GM12878 (cell line): ENCODE measurements at regions not wholly inside any gene's neighbourhood (a gene's known extent, or its start where the extent isn't known, plus 50 kb on each side); places are given as distances from the start of the nearest gene placed in this dataset.
"Not testable (repeated sequence)": the region's sequence is repeated elsewhere in the genome, so short reads cannot be mapped to it uniquely, and the experiment has no call there.

Source experiments
- ATAC-seq: fragments of 200-7000 bp; cut with Tn5 transposase; 3 replicates; pipeline ENCODE4 v1.9.1; 2020; ENCODE audit warnings: mild to moderate bottlenecking, moderate library complexity
- BruUV-seq: library from RNA; stranded (reverse); fragments of 400-500 nt; replicated peaks from 2 replicates; lab custom pipeline; 2021; lab: Mats Ljungman, UMichigan
- CTCF ChIA-PET: fragments of 300-600 bp; sonication (Branson Sonifier 250); formaldehyde crosslinking; extraction: SDS; loops from one replicate; lab custom pipeline; 2021; ENCODE audit warnings: inconsistent platforms; lab: Yijun Ruan, JAX
- POLR2A ChIA-PET: fragments of 350-600 bp; formaldehyde crosslinking; extraction: SDS; loops from one replicate; lab custom pipeline; 2021; ENCODE audit warnings: inconsistent platforms; lab: Charles Lee
- RAD21 ChIA-PET: fragments of 300-600 bp; sonication (Branson Sonifier 250); formaldehyde crosslinking; loops from one replicate; lab custom pipeline; 2023; ENCODE audit warnings: antibody characterized with exemption; ENCODE audit not compliant: unreplicated experiment; lab: Charles Lee
- SMC1A ChIA-PET: fragments of 300-600 bp; sonication (Branson Sonifier 250); formaldehyde crosslinking; loops from one replicate; lab custom pipeline; 2023; ENCODE audit not compliant: unreplicated experiment, uncharacterized antibody; lab: Charles Lee
- DNase-seq: peaks from one replicate; pipeline ENCODE4 v3.0.0-alpha.2; 2011; ENCODE audit warnings: low read depth, low spot score
- FAIRE-seq: peaks from 3 replicates; lab custom pipeline; 2011; peaks lifted over from hg19 to GRCh38; lab: Jason Lieb, UNC
- H2AFZ ChIP-seq: 2 replicates; pipeline ENCODE4 v1.6.0; 2011; ENCODE audit warnings: low read depth, low read length, control low read depth; ENCODE audit not compliant: control insufficient read depth
- H3K27ac ChIP-seq: 2 replicates; pipeline ENCODE4 v1.5.1; 2011; ENCODE audit warnings: control low read depth; ENCODE audit not compliant: control insufficient read depth, insufficient read depth
- H3K27me3 ChIP-seq, 2 experiments: replicated peaks in 1 of 2; 2 replicates each; pipeline versions ENCODE4 v1.6.0 to v1.6.1; 2011; ENCODE audit warnings: low read length in 1 of 2; ENCODE audit not compliant: control insufficient read depth in 2 of 2, insufficient read depth in 2 of 2
- H3K36me3 ChIP-seq, 2 experiments: 2 replicates each; pipeline ENCODE4 v1.5.1; 2011; ENCODE audit warnings: low read length in 1 of 2; ENCODE audit not compliant: control insufficient read depth in 2 of 2, insufficient read depth in 2 of 2
- H3K4me1 ChIP-seq: 2 replicates; pipeline ENCODE4 v1.6.1; 2011; ENCODE audit warnings: mild to moderate bottlenecking, low read length, moderate library complexity, mixed read lengths; ENCODE audit not compliant: control insufficient read depth, insufficient read depth
- H3K4me2 ChIP-seq: 2 replicates; pipeline ENCODE4 v1.6.0; 2011; ENCODE audit warnings: control low read depth; ENCODE audit not compliant: control insufficient read depth, insufficient read depth
- H3K4me3 ChIP-seq: fragments of 200-600 bp; sonication (generic); 2 replicates; pipeline ENCODE4 v1.5.1; 2016
- H3K79me2 ChIP-seq: 2 replicates; pipeline ENCODE4 v1.6.0; 2011; ENCODE audit warnings: low read length; ENCODE audit not compliant: control insufficient read depth, insufficient read depth
- H3K9ac ChIP-seq: 2 replicates; pipeline ENCODE4 v1.8.0; 2011; ENCODE audit warnings: low read length, control low read depth, mixed read lengths; ENCODE audit not compliant: control insufficient read depth, insufficient read depth
- H3K9me3 ChIP-seq: replicated peaks from 3 replicates; pipeline ENCODE4 v1.5.1; 2011; ENCODE audit warnings: mild to moderate bottlenecking, low read length; ENCODE audit not compliant: control insufficient read depth, insufficient read depth
- H4K20me1 ChIP-seq: 2 replicates; pipeline ENCODE4 v1.6.0; 2011; ENCODE audit not compliant: control insufficient read depth, insufficient read depth
- CHD4 ChIP-seq: fragments of 200-600 bp; sonication (generic); IDR thresholded peaks from 2 replicates; pipeline ENCODE4 v1.6.1; 2016; ENCODE audit warnings: mild to moderate bottlenecking
- STAT1 ChIP-seq: fragments of 450-650 bp; conservative IDR thresholded peaks from 2 replicates; pipeline ENCODE4 v1.6.1; 2014; ENCODE audit warnings: antibody characterized with exemption, mild to moderate bottlenecking
- WGBS: methylation state at CpG from one replicate; pipeline ENCODE4 v1.1.6; 2016; ENCODE audit warnings: low lambda C conversion rate; ENCODE audit not compliant: insufficient replicate concordance, insufficient coverage; ENCODE audit errors: missing lambda C conversion rate; 5-methylcytosine and 5-hydroxymethylcytosine counted together
- in situ Hi-C: fragments of 300-500 bp; cut with MboI; formaldehyde crosslinking; loops from 9 replicates; pipeline ENCODE4 v1.14.3; 2018; ENCODE audit warnings: mixed read lengths
- intact Hi-C: fragments of 100-400 bp; cut with micrococcal nuclease; formaldehyde crosslinking; loops from one replicate; pipeline ENCODE4 v1.14.2; 2022; ENCODE audit not compliant: unreplicated experiment

DNA sequence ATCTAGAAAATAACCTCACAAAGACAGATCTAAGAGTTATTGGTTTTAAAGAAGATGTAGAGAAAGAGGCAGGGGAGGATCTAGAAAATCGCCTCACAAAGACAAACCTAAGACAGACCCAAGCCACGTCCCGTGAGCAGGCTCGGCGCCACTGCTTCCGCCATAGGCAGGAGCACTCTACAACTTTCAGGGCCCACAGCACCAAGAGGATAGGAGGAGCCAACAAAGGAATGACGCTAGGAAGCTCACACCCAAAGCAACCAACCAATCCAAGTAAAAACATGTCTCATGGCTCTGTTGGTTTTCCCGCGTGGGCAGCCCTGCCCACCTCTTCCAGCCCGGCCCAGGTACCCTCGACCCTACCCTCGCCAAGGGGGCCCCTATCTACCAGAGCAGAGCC is 4167.4 kb upstream of the OR11H1 start (continued):
- TF ChIP-seq STAT1, result no peak
- TF ChIP-seq CHD4, result no peak
- TF ChIP-seq, all 136 proteins: peak for 0

DNA sequence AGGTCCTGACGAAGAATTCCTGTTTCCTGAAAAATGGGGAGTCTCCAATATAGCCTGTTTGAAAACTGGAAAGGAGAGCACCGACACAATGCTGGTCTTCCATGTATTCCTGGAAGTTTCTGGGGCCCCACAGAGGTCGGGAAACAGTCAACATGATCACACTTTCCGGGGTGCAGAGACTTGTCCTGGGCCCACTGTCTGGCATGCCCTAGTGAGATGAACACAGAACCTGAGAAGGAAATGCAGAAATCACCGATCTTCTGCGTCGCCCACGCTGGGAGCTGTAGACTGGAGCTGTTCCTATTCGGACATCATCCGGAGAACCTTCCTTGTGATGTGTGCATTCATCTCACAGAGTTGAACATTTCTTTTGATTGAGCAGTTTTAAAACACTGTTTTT is 4166.5 kb upstream of the OR11H1 start:
- BruUV-seq, H3K9me3 ChIP-seq, RAD21 ChIA-PET: not testable (repeated sequence)

DNA sequence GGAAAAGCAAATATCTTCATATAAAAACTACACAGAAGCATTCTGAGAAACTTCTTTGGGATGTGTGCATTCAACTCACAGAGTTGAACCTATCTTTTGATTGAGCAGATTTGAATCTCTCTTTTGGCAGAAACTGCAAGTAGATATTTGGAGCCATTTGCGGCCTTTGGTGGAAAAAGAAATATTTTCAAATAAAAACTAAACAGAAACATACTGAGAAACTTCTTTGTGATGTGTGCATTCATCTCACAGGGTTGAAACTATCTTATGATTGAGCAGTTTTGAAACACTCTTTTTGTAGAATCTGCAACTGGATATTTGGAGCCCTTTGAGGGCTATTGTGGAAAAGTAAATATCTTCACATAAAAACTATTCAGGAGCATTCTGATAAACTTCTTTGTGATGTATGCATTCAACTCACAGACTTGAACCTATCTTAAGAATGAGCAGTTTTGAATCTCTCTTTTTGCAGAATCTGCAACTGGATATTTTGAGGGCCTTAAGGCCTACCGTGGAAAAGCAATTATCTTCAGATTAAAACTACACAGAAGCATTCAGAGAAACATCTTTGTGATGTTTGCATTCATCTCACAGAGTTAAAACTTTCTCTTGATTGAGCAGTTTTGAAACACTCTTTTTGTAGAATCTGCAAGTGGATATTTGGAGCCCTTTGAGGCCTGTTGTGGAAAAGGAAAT is 4158.2 kb upstream of the OR11H1 start:
- POLR2A ChIA-PET, RAD21 ChIA-PET, SMC1A ChIA-PET, H3K36me3 ChIP-seq, intact Hi-C loops, CTCF ChIA-PET, H3K4me1 ChIP-seq, H3K9ac ChIP-seq, FAIRE-seq, DNase-seq, BruUV-seq, H2AFZ ChIP-seq, H3K27ac ChIP-seq, H4K20me1 ChIP-seq, H3K27me3 ChIP-seq, in situ Hi-C loops, ATAC-seq, H3K4me3 ChIP-seq, H3K4me2 ChIP-seq, H3K79me2 ChIP-seq, H3K9me3 ChIP-seq: not testable (repeated sequence)
- 8% methylated on average over 1 of the region's 2 CpGs for WGBS

More for the DNA sequence above, 4166.5 kb upstream of the OR11H1 start:
- H3K4me1 ChIP-seq, H4K20me1 ChIP-seq, H3K36me3 ChIP-seq, ATAC-seq, CTCF ChIA-PET, H3K27ac ChIP-seq, POLR2A ChIA-PET, intact Hi-C loops, in situ Hi-C loops, H3K9ac ChIP-seq, H3K4me2 ChIP-seq, SMC1A ChIA-PET, H3K4me3 ChIP-seq, H2AFZ ChIP-seq, H3K79me2 ChIP-seq, DNase-seq, FAIRE-seq, H3K27me3 ChIP-seq: not testable (repeated sequence)
- WGBS, result 19% methylated on average over 10 of the region's 10 CpGs

DNA sequence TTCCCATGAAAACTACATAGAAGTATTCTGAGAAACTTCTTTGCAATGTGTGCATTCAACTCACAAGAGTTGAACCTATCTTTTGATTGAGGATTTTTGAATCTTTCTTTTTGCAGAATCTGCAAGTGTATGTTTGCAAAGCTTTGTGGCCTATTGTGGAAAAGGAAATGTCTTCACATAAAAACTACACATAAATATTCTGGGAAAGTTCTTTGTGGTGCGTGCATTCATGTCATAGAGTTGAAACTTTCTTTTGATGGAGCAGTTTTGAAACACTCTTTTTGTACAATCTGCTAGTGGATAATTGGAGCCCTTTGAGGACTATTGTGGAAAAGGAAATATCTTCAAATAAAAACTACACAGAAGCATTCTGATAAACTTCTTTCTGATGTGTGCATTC is 4157.7 kb upstream of the OR11H1 start:
- ATAC-seq, H3K4me2 ChIP-seq, in situ Hi-C loops, CTCF ChIA-PET, H3K36me3 ChIP-seq, H2AFZ ChIP-seq, POLR2A ChIA-PET, H3K4me3 ChIP-seq, H4K20me1 ChIP-seq, BruUV-seq, H3K9ac ChIP-seq, H3K4me1 ChIP-seq, FAIRE-seq, SMC1A ChIA-PET, H3K79me2 ChIP-seq, intact Hi-C loops, H3K27ac ChIP-seq, H3K9me3 ChIP-seq, DNase-seq, H3K27me3 ChIP-seq, RAD21 ChIA-PET: not testable (repeated sequence)
- no CpG with 5 or more reads among the region's 1 CpG for WGBS
